GM21447 (cell line): ENCODE measurements at regions not wholly inside any gene's neighbourhood (a gene's known extent, or its start where the extent isn't known, plus 50 kb on each side); places are given as distances from the start of the nearest gene placed in this dataset.
"Not testable (repeated sequence)": the region's sequence is repeated elsewhere in the genome, so short reads cannot be mapped to it uniquely, and the experiment has no call there.

ENCODE experiments used
- ATAC-seq: cut with Tn5 transposase; IDR thresholded peaks from one replicate; pipeline ENCODE4 v1.9.1; 2021; ENCODE audit not compliant: unreplicated experiment

- no peak for ATAC-seq
Measured at GRCh38 chr3:189375532-189375931, 203.8 kb downstream of the TPRG1 start.

- no peak for ATAC-seq
Measured at GRCh38 chr3:189383630-189384029, 211.9 kb downstream of the TPRG1 start.

- not testable (repeated sequence) for ATAC-seq
Measured at GRCh38 chr3:189385880-189386279, 214.1 kb downstream of the TPRG1 start.

DNA sequence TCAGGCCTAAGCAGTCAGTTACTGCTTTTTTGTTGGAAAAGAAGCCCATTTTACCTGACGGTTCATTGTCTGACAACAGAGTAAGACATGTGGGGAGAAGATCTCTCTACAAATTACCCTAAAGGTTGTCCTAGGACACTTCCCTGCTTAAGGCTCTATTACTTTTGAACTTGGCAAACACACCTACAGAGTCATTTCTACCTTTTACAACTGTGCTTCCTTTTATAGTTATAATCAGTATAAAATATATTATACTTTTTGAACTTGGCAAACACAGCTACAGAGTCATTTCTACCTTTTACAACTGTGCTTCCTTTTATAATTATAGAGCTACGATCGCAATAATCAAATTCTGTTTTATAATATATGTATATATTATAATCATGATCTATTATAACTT lies 215.0 kb downstream of the TPRG1 start:
- no peak for ATAC-seq

DNA sequence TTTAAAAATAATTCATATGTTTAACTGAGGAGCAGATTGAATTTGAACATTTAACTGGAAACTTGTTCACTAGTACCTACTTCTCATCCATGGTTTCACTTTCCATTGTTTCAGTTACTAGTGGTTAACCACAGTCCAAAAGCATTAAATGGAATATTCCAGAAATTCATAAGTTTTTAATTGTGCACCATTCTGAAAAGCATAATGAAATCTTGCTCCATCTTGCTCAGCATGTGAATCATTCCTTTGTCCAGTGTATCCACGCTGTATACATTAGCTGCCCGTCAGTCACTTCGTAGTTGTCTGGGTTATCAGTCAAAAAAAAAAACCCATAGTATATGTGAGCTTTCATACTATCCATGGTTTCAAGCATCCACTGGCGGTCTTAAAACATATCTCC lies 217.6 kb downstream of the TPRG1 start:
- ATAC-seq, result no peak

DNA sequence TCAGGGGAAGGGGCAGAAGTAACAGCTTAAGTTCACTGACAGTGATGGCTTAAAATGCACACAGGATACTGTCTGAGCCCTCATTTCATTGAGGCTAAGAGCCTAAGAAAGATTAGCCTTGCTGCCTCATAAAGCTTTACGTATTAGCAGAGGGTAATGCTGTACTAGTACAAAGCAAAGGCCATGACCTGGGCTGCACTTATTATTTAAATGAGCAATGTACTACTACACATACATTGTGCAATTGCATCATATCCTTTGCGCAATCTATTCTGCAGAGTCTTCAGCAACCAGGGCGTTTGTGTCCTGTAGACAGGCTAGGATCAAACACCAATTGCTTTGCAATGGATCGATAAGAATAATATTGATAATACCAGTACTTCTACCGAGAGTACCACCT lies 221.8 kb downstream of the TPRG1 start:
- ATAC-seq, result no peak

DNA sequence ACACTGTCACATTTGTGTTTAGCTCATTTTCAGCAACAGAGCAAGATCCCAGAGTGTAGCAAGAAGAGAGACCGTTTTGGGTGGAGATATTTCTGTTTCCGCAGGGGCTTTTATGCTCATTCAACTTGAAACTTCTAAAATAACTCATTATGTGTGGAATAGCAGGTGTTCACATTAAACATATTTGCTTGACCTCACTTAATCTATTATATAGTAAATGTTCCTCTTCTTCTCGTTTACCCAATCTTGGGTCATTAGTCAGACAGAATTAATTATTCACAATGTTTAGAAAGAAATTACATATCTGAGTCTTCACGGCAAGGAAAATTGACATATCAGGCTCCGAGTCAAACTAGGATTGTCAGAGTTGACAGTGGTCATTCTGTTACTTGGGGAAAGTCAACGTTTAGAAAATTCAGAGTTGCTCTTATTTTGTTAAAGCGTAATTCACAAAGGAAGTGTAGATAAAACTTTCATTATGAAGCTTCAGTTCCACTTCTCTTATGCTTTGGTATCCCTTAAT lies 222.9 kb downstream of the TPRG1 start:
- peak; percentile 94 for ATAC-seq

GRCh38 chr3:189395825-189396224 lies 224.1 kb downstream of the TPRG1 start:
- no peak for ATAC-seq

DNA sequence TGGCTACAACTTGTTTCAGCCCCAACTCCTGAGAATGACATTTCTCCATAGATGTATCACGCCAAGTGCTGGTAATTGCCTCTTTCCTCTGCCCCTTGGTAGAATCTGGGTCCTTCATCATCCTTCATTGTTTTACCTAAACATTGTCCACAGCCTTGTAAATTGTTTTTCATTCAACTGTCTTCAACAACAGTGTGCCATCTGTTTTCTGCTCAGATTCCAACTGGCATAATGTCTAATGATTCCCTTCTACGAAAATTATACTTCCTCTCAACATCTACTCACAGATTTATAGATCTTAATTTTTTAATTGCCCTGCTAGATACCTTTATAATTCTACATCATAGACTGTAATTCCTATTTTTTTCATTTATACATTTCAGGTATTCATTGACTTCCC lies 226.9 kb downstream of the TPRG1 start:
- no peak for ATAC-seq

DNA sequence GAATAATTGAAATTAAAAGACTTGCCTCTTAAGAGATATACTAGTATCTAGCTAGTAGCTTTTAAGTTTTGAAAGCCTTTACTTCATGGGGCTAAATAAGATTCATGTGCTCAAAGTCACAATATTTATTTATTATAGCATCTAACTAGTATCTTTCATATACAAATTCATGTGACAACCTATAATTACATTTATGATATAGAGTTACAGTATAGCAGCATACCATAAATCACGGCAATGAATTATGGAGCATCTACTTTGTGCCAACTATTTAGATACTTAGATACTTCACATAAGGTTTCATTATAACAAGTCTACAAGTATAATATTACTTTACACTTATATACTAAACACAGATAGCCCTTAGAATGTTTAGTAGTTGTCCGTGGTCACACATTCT lies 229.4 kb downstream of the TPRG1 start:
- no peak for ATAC-seq

DNA sequence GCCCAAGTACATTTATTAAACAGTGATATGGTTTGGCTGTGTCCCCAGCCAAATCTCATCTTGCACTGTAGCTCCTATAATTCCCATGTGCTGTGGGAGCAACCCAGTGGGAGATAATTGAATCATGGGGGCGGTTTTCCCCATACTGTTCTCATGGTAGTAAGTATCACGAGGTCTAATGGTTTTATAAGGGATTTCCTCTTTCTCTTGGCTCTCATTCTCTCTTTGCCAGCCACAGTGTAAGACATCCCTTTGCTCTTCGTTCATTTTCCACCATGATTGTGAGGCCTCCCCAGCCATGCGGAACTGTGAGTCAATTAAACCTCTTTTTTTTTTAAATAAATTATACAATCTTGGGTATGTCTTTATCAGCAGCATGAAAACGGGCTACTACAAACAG lies 228.0 kb upstream of the TP63 start:
- ATAC-seq, result no peak

GRCh38 chr3:189404024-189404423 lies 227.2 kb upstream of the TP63 start:
- ATAC-seq, result no peak

GRCh38 chr3:189404797-189405484 lies 226.2 kb upstream of the TP63 start:
- ATAC-seq, result no peak

DNA sequence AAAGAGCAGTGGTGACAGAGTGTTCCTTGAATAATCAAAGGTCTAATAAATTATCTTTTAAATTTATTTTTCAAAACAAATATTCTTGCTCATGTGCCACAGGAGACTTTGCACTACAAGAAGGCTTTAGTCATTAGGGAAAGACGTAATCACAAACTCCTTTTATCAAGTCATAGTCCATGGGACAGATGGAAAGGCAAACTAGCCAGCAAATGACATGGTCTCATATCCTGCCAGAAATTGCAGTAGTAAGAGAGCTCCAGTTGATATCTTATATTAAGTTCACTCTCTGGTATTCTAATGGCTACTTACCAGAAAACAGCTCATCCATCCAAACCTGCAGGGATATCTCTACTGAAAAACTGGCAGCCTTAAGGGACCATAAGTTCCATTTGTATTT lies 225.0 kb upstream of the TP63 start:
- ATAC-seq, result no peak

GRCh38 chr3:189410522-189410921 lies 220.7 kb upstream of the TP63 start:
- ATAC-seq, result no peak

GRCh38 chr3:189419038-189419437 lies 212.2 kb upstream of the TP63 start:
- ATAC-seq, result no peak

DNA sequence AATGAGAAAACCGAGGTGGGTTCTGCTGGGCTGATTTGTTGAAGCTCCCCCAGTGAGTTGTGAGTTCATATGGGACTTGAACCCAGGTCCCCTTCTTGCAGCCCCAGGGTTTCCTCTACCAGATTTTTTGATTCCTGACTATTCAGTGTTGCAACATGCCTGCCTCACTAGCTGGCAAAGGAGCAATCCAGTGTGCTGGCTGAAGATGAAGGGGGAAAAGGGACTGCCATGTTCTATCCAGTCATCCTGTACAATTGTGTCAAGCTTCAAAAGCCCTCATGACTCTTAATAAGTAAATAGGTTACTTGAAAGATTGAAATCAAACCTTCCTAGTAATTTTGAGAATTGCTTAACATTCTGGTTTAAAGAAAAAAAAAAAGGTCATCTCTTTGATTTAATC lies 211.5 kb upstream of the TP63 start:
- no peak for ATAC-seq

DNA sequence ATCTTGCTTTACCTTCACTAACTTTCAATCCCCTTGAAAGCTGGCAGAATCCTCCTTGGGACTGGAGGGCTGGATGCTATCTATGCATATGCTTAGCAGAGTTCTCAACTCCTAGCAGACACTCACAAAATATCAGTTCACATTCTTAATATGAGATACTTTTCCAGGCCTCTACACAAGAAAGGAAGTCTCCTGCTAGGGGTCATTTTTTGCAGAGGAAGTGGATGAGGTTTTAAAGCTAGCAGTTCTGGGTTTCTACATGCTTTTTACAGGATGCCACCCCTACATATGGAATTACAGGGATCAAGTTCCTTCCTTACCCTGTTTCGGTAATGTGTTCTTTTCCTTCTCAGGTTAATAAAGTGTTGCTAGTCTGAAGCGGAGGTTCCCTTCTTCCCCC lies 206.3 kb upstream of the TP63 start:
- ATAC-seq, result no peak

- ATAC-seq, result no peak
Measured at GRCh38 chr3:189429019-189429418, 202.2 kb upstream of the TP63 start.

- no peak for ATAC-seq
Measured at GRCh38 chr3:189430166-189430565, 201.0 kb upstream of the TP63 start.

GRCh38 chr3:189442257-189442656 lies 188.9 kb upstream of the TP63 start:
- ATAC-seq, result not testable (repeated sequence)

GRCh38 chr3:189446959-189447560 lies 184.1 kb upstream of the TP63 start:
- no peak for ATAC-seq

DNA sequence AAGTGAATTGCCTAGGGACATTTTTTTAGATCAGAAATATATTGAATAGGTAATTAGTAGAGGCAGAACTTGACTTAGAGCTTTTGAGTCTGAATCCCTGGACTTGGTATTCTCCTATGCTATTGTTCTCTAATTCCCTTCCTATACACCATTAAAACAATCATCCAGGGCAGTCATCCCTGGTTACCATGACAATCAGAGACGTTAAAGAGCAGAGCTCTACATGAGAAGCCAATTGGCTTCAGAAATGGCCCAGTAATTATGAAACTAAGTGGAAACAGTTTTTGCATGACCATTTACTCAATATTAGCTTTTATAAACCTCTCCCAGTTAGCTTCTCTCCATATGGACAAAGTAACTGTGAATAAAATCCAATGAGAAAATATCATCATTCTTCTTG lies 182.1 kb upstream of the TP63 start:
- ATAC-seq, result no peak
